HCT116 (cell line): ENCODE measurements at regions not wholly inside any gene's neighbourhood (a gene's known extent, or its start where the extent isn't known, plus 50 kb on each side); places are given as distances from the start of the nearest gene placed in this dataset.

Experiments used
- ATAC-seq: fragments of 200-7000 bp; cut with Tn5 transposase; 2 replicates; pipeline ENCODE4 v1.9.1; 2020; ENCODE audit warnings: mild to moderate bottlenecking, moderate library complexity
- BruUV-seq: library from RNA; stranded (reverse); fragments of 400-500 nt; replicated peaks from 2 replicates; lab custom pipeline; 2021; lab: Mats Ljungman, UMichigan
- CTCF ChIA-PET: fragments of 300-600 bp; sonication (Branson Sonifier 250); formaldehyde crosslinking; loops from one replicate; lab custom pipeline; 2021; ENCODE audit warnings: antibody characterized with exemption; lab: Charles Lee
- POLR2A ChIA-PET: fragments of 300-600, 350-600 bp; sonication (Branson Sonifier 250); formaldehyde crosslinking; loops from one replicate; lab custom pipeline; 2021; ENCODE audit warnings: antibody characterized with exemption; lab: Charles Lee
- RAD21 ChIA-PET, 2 experiments: fragments of 300-600 bp; sonication (Branson Sonifier 250); formaldehyde crosslinking; loops; one replicate each; lab custom pipeline; 2023; ENCODE audit warnings: low total read pairs in 2 of 2; ENCODE audit not compliant: uncharacterized antibody in 2 of 2, unreplicated experiment in 2 of 2, low non-redundant PET in 1 of 2; lab: Charles Lee
- DNase-seq: peaks from one replicate; pipeline ENCODE4 v3.0.0-alpha.2; 2010; ENCODE audit warnings: low read depth, low spot score
- H2AFZ ChIP-seq: fragments of 200-600 bp; shearing (Covaris generic), sonication (generic); 2 replicates; pipeline ENCODE4 v1.6.1; 2017; ENCODE audit warnings: low read depth, mixed run types, mixed read lengths, antibody characterized with exemption, low read length; ENCODE audit not compliant: poor library complexity, severe bottlenecking
- H3K27ac ChIP-seq: 2 replicates; pipeline ENCODE4 v1.5.1; 2012; ENCODE audit warnings: low read depth, low read length
- H3K27me3 ChIP-seq: fragments of 200-600 bp; sonication (generic); 2 replicates; pipeline ENCODE4 v1.6.1; 2016; ENCODE audit warnings: mixed run types, low read length, mixed read lengths; ENCODE audit not compliant: insufficient read depth
- H3K36me3 ChIP-seq, 2 experiments: fragments of 200-500 bp in 1 of 2; fragments of 200-600 bp in 1 of 2; sonication (Bioruptor generic) in 1 of 2; sonication (generic) in 1 of 2; 2 replicates each; pipeline versions ENCODE4 v1.5.1 to v1.6.1; 2014 to 2016; ENCODE audit warnings: low read length in 2 of 2, inconsistent platforms in 1 of 2, mixed read lengths in 1 of 2, mixed run types in 1 of 2; ENCODE audit not compliant: insufficient read depth in 2 of 2, control insufficient read depth in 1 of 2
- H3K4me1 ChIP-seq, 2 experiments: fragments of 200-600 bp in 1 of 2; sonication (generic) in 1 of 2; 2 replicates each; pipeline versions ENCODE4 v1.5.1 to v1.6.1; 2012 to 2017; ENCODE audit warnings: low read length in 2 of 2, inconsistent platforms in 1 of 2, mild to moderate bottlenecking in 1 of 2, mixed read lengths in 1 of 2, mixed run types in 1 of 2, moderate library complexity in 1 of 2; ENCODE audit not compliant: insufficient read depth in 2 of 2, control insufficient read depth in 1 of 2
- H3K4me2 ChIP-seq: fragments of 200-600 bp; sonication (generic); 2 replicates; pipeline ENCODE4 v1.6.1; 2017; ENCODE audit warnings: mixed run types, low read length, mixed read lengths
- H3K4me3 ChIP-seq, 2 experiments: fragments of 200-600 bp in 1 of 2; sonication (generic) in 1 of 2; replicated peaks in 1 of 2; 2 replicates each; pipeline ENCODE4 v1.5.1; 2011 to 2016; ENCODE audit warnings: low read length in 2 of 2, control low read depth in 1 of 2, low read depth in 1 of 2, mild to moderate bottlenecking in 1 of 2, mixed read lengths in 1 of 2, mixed run types in 1 of 2
- H3K79me2 ChIP-seq: fragments of 200-600 bp; sonication (generic); 2 replicates; pipeline ENCODE4 v1.6.1; 2017; ENCODE audit warnings: mild to moderate bottlenecking, mixed run types, low read length, moderate library complexity, mixed read lengths; ENCODE audit not compliant: insufficient read depth
- H3K9ac ChIP-seq: fragments of 200-600 bp; sonication (generic); 2 replicates; pipeline ENCODE4 v1.6.1; 2016; ENCODE audit warnings: low read length, mixed read lengths
- H3K9me2 ChIP-seq: fragments of 200-600 bp; sonication (generic), shearing (Covaris generic); 2 replicates; pipeline ENCODE4 v1.6.1; 2017; ENCODE audit warnings: mixed run types, mild to moderate bottlenecking, moderate library complexity; ENCODE audit not compliant: insufficient read depth
- H3K9me3 ChIP-seq, 2 experiments: fragments of 200-500 bp in 1 of 2; fragments of 200-600 bp in 1 of 2; sonication (Bioruptor generic) in 1 of 2; sonication (generic) in 1 of 2; 2 replicates each; pipeline ENCODE4 v1.6.1; 2014 to 2017; ENCODE audit warnings: low read length in 2 of 2, mixed read lengths in 2 of 2, inconsistent platforms in 1 of 2, low read depth in 1 of 2, mild to moderate bottlenecking in 1 of 2, mixed run types in 1 of 2, moderate library complexity in 1 of 2; ENCODE audit not compliant: control insufficient read depth in 1 of 2, insufficient read depth in 1 of 2
- H4K20me1 ChIP-seq: fragments of 200-600 bp; sonication (generic), shearing (Covaris generic); 2 replicates; pipeline ENCODE4 v1.6.1; 2017; ENCODE audit warnings: mixed run types, mild to moderate bottlenecking, moderate library complexity; ENCODE audit not compliant: insufficient read depth
- ATF3 ChIP-seq: IDR thresholded peaks from 2 replicates; pipeline ENCODE4 v1.6.1; 2012
- CEBPB ChIP-seq: IDR thresholded peaks from 2 replicates; pipeline ENCODE4 v1.6.1; 2012; ENCODE audit warnings: low read depth
- CTCF ChIP-seq, 3 experiments: fragments of 200-600 bp in 1 of 3; sonication (generic) in 1 of 3; IDR thresholded peaks in 2 of 3; conservative IDR thresholded peaks in 1 of 3; 2 replicates each; pipeline ENCODE4 v1.5.1; 2012 to 2017; ENCODE audit warnings: low read depth in 2 of 3, low read length in 2 of 3, antibody characterized with exemption in 1 of 3, borderline replicate concordance in 1 of 3, control low read depth in 1 of 3, mild to moderate bottlenecking in 1 of 3, mixed read lengths in 1 of 3, mixed run types in 1 of 3, moderate library complexity in 1 of 3; ENCODE audit not compliant: insufficient read depth in 1 of 3
- EGR1 ChIP-seq: IDR thresholded peaks from 2 replicates; pipeline ENCODE4 v1.6.1; 2012; ENCODE audit warnings: low read depth
- ELF1 ChIP-seq: IDR thresholded peaks from 2 replicates; pipeline ENCODE4 v1.6.1; 2012; ENCODE audit warnings: low read depth, borderline replicate concordance
- FOSL1 ChIP-seq: IDR thresholded peaks from 2 replicates; pipeline ENCODE4 v1.6.1; 2012; ENCODE audit warnings: low read depth
- JUND ChIP-seq: IDR thresholded peaks from 2 replicates; pipeline ENCODE4 v1.6.1; 2012
- RAD21 ChIP-seq: IDR thresholded peaks from 2 replicates; pipeline ENCODE4 v1.6.1; 2012; ENCODE audit warnings: low read depth, mild to moderate bottlenecking
- SIN3A ChIP-seq: IDR thresholded peaks from 2 replicates; pipeline ENCODE4 v1.6.1; 2012; ENCODE audit warnings: low read depth
- SP1 ChIP-seq: IDR thresholded peaks from 2 replicates; pipeline ENCODE4 v1.6.1; 2012; ENCODE audit warnings: low read depth
- TCF7L2 ChIP-seq: IDR thresholded peaks from 2 replicates; pipeline ENCODE4 v1.7.0; 2011; ENCODE audit warnings: borderline replicate concordance, inconsistent platforms; ENCODE audit not compliant: insufficient read depth, insufficient read length; ENCODE audit errors: extremely low read depth
- ZNF274 ChIP-seq: fragments of 200-500 bp; sonication (Bioruptor generic); IDR thresholded peaks from 2 replicates; pipeline ENCODE4 v1.6.1; 2014; ENCODE audit warnings: mild to moderate bottlenecking, low read depth, low read length, inconsistent platforms
- intact Hi-C: fragments of 100-400 bp; cut with micrococcal nuclease; formaldehyde crosslinking; loops from 2 replicates; pipeline ENCODE4 v1.10.0; 2022
- TF ChIP-seq, protein P1 (sequence below): IDR thresholded peaks from 2 replicates; pipeline ENCODE4 v1.6.1; 2011; ENCODE audit warnings: mild to moderate bottlenecking, low read length, moderate library complexity; ENCODE audit not compliant: insufficient replicate concordance; ENCODE audit errors: extremely low read depth
- TF ChIP-seq, protein P2 (sequence below): IDR thresholded peaks from 2 replicates; pipeline ENCODE4 v1.6.1; 2012

DNA sequence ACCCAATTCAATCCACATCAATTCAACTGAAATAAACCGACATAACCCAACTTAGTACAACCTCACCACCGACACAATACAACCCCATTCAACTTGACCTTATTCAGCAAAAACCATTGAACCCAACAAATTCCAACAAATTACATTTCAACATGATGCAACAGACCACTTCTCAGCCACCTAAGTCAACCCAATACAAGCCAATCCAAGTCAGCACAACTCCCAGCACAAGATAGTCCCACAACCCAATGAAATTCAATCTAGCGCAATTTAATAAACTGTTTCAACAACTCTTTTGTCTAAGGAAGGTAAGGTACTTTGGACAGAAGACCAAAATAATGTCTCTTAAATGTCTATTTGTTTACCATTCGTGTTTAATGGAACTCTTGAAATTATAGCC is 226.0 kb downstream of the MIAT start:
- H3K9ac ChIP-seq = no peak overlapping the region
- no peaks in the 10 kb centered on the region for H3K9me2 ChIP-seq
- H3K9me3 ChIP-seq = no peaks in the 10 kb centered on the region
- no peaks in the 10 kb centered on the region for H4K20me1 ChIP-seq
- no TSS peak for BruUV-seq
- ChIA-PET RAD21 (no interaction called here), POLR2A (no interaction called here), CTCF (no interaction called here)
- no peak overlapping the region for H3K4me2 ChIP-seq
- ATAC-seq = no peak
- intact Hi-C loops = no loop called here
- H3K4me1 ChIP-seq = peaks cover 0 to 4% of the 10 kb centered on the region in 2 experiments; a peak in 1 of 4 replicates
- TF ChIP-seq CTCF (IDR thresholded peaks at IDR 0.05 in 2 of 3, conservative IDR thresholded peaks at IDR 0.05 in 1 of 3; ENCODE audit: borderline replicate concordance in 1 of 3, insufficient read depth in 1 of 3, low read depth in 2 of 3, low read length in 2 of 3) = no peak
- TF ChIP-seq FOSL1 = no peak
- TF ChIP-seq TCF7L2 = no peak
- TF ChIP-seq ZNF274 = no peak
- no peak for TF ChIP-seq SIN3A
- H3K79me2 ChIP-seq = no peaks in the 10 kb centered on the region
- H3K4me3 ChIP-seq = no peak overlapping the region
- no peak overlapping the region for H3K27ac ChIP-seq
- no peak overlapping the region for H2AFZ ChIP-seq
- no peaks in the 10 kb centered on the region for H3K36me3 ChIP-seq
- no peak for DNase-seq
- peaks cover 72% of the 10 kb centered on the region for H3K27me3 ChIP-seq

- Histone ChIP-seq H3K9me3 (no peaks in the 10 kb centered on the region), H3K4me2 (no peak overlapping the region), H3K4me3 (no peak overlapping the region), H3K4me1 (peaks cover 0 to 4% of the 10 kb centered on the region in 2 experiments; a peak in 1 of 4 replicates), H4K20me1 (no peaks in the 10 kb centered on the region), H3K79me2 (no peaks in the 10 kb centered on the region), H3K36me3 (no peaks in the 10 kb centered on the region), H3K9ac (no peak overlapping the region), H2AFZ (no peak overlapping the region), H3K27ac (no peak overlapping the region), H3K27me3 (peaks cover 65% of the 10 kb centered on the region), H3K9me2 (no peaks in the 10 kb centered on the region)
- CTCF ChIA-PET = no interaction called here
- no TSS peak for BruUV-seq
- no peak for DNase-seq
- intact Hi-C loops = no loop called here
- POLR2A ChIA-PET = no interaction called here
- ATAC-seq = no peak
- RAD21 ChIA-PET = no interaction called here
- no peak for TF ChIP-seq EGR1
- TF ChIP-seq, protein P1, sequence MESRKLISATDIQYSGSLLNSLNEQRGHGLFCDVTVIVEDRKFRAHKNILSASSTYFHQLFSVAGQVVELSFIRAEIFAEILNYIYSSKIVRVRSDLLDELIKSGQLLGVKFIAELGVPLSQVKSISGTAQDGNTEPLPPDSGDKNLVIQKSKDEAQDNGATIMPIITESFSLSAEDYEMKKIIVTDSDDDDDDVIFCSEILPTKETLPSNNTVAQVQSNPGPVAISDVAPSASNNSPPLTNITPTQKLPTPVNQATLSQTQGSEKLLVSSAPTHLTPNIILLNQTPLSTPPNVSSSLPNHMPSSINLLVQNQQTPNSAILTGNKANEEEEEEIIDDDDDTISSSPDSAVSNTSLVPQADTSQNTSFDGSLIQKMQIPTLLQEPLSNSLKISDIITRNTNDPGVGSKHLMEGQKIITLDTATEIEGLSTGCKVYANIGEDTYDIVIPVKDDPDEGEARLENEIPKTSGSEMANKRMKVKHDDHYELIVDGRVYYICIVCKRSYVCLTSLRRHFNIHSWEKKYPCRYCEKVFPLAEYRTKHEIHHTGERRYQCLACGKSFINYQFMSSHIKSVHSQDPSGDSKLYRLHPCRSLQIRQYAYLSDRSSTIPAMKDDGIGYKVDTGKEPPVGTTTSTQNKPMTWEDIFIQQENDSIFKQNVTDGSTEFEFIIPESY = no peak
- TF ChIP-seq, protein P2, sequence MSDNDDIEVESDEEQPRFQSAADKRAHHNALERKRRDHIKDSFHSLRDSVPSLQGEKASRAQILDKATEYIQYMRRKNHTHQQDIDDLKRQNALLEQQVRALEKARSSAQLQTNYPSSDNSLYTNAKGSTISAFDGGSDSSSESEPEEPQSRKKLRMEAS = no peak
- no peak for TF ChIP-seq SP1
- no peak for TF ChIP-seq ELF1
- no peak for TF ChIP-seq ATF3
- TF ChIP-seq JUND = no peak
- no peak for TF ChIP-seq CTCF (IDR thresholded peaks at IDR 0.05 in 2 of 3, conservative IDR thresholded peaks at IDR 0.05 in 1 of 3; ENCODE audit: borderline replicate concordance in 1 of 3, insufficient read depth in 1 of 3, low read depth in 2 of 3, low read length in 2 of 3)
- no peak for TF ChIP-seq RAD21
- no peak for TF ChIP-seq CEBPB
Measured at GRCh38 chr22:26884921-26885320, 227.5 kb downstream of the MIAT start.
